GDM1 (cell line): ENCODE measurements at regions not wholly inside any gene's neighbourhood (a gene's known extent, or its start where the extent isn't known, plus 50 kb on each side); places are given as distances from the start of the nearest gene placed in this dataset.

ENCODE experiments used
- DNase-seq: peaks from one replicate; lab custom pipeline; 2025; lab: John Stamatoyannopoulos, UW

DNA sequence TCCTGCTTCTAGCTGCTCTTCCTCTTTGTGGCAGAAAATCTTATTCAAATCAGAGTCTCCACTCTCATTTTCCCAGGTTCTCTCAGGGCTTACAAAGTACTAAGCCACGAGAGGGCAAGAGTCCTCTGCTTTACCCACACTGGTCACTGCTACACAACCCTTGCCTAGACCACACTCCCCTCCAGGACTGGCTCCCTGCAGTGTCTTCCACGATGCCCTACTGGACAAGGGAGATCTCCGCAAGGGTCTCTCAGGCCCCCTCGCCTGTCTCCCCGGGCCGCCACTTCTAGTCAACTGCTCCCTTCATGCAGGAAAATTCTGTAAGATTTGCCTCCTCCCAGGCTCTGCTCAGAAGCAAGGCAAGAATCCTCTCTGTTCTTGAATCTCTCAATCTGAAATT, 319.6 kb downstream of the RRAGC start:
- DNase-seq, result no peak

DNA sequence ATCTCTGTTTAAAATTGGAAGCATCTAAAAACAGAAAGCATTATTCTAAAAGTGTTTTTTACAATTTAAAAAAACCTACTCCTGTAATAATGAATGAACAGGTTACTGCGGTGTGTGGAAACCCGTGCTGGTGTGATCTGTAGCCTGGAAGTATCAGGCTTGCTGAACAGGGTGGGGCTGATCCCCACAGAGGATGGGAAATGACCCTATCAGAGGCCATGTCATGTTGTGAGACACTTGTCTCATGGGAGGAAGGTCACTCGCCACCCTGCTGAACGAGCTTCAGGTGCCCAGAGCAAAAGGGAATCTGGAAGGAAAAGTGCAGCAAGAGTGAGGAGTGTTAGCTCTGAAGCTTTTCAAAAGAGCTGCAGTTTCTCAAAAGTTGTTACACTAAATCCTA, 320.7 kb downstream of the RRAGC start:
- DNase-seq, result no peak

DNA sequence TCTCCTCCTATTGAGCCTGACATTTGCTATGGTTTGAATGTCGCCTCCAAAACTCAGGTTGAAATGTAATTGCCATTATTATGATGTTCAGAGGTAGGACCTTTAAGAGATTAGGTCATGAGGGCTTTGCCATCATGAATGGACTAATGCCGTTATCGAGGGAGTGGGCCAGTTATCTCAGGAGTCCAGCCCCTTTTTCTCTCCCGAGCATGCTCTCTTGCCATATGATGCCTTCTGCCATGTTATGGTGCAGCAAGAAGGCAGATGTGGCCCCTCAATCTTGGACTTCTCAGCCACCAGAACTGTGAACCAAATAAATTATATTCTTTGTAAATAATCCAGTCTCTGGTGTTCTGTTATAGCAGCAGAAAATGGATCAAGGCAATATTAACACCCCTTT, 323.5 kb downstream of the RRAGC start:
- no peak for DNase-seq

DNA sequence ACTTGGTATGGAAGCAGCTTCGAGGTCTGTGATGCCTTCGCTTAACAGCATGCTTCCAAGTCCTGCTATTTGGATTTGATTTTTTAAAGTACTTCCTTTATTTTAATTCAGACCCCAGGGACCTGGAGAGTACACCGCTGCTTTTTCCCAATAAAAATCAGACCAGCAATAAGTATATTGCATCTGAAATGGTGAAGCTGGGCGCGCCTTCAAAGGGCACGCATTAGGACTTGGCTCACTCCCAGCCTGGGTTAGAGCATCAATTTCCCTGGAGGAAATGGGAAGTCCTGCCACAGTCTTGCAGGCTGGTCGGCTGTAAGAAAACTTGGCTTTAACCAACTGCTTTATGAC, 325.1 kb downstream of the RRAGC start:
- DNase-seq, result no peak

DNA sequence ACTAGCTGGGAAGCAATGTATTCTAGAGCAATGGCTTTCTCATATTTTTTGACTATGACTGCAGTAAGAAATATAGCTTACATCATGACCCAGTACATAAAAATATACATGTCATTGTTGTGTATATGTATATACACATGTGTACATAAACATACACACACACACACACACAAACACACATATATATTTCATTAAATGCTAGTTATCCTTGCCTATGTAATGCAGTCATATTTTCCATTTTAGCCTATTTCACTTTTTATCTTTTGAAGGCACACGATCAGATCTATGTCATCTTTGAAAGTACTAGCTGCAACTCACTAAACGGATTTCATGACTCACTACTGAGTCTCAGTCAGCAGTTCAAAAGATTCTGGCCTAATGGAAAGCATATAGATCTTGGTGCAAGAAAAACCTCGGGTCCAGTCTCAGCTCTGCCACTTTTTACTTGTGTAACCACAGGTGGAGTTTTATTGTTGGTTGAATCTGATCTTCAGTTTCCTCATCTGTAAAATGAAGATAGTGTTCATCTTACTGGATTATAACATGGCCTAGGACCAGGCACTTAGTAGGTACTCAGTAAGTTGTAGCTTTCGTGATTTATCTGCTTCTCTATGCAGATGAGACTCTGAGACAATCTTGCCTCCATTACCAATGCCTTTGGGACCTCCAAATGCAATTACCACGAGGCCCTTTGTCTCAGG, 325.6 kb downstream of the RRAGC start:
- DNase-seq, result no peak

DNA sequence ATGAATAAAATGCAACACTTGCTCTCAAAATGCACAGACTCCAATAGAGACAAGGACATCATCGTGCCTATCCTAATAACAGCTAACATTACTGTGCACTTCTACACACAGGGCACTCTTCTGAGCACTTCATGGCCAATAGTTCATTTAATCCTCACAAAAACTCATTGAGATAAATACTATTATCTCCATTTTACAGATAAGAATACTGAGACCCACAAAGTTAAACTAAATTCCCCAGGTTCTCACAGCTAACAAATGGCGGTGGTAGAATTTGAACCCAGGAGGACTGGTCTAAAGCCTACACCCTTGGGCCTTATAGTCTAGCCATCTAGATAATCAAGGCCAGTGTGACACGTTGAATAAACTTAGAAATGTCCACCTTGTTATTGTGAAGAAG, 328.6 kb downstream of the RRAGC start:
- no peak for DNase-seq

DNA sequence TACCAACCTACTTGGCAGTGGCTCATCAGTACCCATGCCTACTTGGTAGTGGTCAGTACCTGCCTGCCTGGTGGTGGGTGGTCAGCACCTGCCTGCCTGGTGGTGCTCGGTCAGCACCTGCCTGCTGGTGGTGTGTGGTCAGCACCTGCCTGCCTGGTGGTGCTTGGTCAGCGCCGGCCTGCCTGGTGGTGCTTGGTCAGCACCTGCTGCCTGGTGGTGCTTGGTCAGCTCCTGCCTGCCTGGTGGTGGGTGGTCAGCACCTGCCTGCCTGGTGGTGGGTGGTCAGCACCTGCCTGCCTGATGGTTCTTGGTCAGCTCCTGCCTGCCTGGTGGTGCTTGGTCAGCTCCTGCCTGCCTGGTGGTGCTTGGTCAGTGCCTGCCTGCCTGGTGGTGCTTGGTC, 329.6 kb downstream of the RRAGC start:
- no peak for DNase-seq

DNA sequence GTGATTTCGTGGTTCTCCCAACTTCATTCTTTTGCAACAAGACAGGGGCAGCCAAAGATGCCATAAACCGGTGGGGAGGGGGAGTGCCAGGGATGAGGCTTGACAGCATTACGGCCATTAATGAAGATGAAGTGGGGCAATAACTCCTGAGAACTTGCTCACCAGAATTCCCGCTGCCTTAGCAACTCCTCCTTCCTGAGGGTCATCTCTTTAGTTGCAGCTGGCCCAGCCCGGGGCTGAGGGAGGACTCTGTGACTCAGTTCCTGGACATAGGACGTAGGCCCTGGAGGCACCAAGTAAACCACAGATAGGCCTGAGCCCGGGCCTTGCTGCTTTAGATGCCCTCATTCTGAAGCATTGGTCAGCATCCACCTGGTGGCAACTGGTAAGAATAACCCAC, 330.2 kb downstream of the RRAGC start:
- DNase-seq, result no peak

DNA sequence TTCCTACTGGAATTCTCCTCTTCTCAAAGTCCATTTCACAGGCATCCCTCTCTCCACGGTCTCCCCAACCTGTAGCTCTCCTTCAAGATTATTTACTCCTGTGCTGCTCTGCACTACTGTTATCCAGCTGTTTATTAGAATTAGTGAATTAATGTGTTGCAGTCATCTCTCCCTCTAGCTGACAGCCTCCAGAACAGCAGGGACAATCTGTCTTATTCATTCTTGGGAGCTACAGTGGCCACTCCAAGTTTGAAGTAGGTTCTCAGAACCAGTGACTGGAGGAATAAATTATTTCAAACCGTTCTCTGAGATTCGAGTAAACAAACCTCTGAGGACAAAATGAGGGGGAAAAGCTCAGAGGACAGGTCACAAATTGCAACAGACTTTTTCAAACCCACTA, 330.9 kb downstream of the RRAGC start:
- DNase-seq, result no peak

DNA sequence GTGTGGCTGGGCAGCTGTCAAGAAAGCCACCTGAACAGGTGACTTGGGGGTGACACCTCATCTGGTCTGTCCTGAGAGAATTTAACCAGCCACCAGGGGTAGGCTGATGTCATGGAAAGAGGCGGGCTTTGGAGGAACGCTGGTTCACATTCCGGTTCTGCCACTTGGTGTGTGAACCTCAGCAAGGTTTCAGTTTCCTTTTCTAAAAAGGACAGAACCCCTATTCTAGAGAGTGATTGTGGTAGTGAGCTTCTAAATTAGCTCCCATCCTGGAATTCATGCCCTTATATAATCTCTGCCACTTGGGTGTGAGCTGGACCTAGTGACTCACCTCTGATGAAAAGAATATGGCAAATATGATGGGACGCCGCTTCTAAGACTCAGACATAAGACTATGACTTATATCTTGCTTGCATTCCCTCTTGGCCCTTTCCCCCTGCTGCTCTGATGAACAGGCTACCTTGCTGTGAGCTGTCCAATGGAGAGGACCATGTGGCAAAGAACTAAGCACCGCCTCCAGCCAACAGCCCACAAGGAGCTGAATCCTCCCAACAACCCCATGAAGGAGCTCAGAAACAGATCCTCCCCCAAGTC, 332.1 kb downstream of the RRAGC start:
- no peak for DNase-seq

DNA sequence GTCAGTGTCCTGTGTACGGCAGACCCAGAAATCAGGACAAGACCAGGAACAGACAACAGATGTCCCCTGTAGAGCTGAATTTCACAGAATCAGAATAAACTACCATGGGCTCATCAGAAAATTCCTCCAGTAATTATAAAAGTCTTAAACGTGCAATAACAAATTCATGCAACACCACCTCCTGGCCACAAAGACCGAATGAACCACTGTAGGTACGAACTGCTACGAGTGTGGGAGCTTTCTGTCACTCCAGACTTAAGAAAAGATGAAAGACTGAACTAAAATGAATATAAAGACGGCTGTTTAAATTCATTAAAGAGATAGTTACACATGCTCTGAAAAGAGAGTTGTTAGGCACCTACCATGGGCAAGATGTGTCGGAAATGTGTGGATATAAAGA, 333.5 kb downstream of the RRAGC start:
- no peak for DNase-seq

DNA sequence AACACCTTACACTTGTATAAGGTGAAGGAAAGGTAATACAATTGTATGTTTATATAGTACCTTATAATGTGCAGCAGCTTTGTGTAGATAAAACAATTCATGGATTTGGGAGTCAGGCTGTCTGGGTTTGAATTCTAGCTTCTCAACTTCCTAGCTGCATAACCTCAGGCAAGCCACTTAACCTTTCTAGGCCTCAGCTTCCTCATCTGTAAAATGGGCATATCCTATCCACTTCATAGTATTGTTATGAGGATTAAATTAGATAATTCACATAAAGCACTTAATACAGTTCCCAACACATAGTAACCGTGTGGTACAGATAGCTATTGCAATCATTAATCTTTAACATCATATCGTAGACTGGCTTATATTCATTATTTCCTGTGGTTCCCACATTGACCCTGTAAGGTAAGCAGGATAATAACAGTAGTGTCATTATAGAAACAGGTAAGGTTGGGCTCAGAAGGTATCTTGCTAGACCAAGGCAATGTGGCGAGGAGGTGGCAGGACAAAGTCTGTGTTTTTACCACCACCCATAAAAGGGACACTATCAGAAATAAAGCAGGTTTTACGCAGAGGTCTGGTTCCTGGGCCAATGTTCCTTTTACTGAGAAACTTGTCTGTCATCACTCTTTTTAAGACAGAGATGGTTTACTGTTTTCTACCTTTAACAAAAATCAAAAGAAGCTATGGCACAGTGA, 334.1 kb downstream of the RRAGC start:
- no peak for DNase-seq

DNA sequence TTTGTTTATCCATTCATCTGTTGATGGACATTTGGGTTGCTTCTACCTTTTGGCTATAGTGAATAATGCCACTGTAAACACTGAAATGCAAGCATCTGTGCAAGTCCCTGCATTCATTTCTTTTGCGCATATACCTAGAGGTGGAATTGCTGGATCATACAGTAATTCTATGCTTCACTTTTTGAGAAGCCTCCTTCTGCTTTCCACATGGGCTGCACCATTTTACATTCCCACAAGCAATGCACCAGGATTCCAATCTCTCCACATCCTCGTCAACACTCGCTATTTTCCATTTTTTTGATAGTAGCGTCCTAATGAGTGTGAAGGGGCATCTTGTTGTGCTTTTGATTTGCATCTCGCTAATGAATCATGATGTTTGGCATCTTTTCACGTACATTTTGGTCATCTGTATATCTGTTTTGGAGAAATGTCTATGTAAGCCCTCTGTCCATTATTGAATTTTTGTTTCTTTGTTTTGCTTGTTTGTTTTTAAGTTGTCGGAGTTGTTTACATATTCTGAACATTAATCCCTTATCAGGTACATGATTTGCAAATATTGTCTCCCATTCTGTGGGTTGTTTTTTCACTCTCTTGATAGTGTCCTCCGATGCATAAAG, 335.4 kb downstream of the RRAGC start:
- no peak for DNase-seq

DNA sequence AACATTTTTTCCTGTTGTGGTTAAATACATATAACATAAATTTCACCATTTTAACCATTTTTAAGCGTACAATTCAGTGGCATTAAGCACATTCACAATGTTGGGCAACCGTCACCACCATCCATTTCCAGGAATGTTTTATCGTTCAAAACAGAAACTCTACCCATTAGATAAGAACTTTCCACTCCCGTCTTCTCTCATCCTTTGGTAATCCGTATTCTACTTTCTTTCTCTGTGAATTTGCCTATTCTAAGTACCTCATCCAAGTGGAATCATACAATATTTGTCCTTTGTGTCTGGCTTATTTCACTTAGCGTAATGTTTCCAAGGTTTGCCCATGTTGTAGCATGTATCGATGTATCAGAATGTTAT, 336.0 kb downstream of the RRAGC start:
- no peak for DNase-seq

DNA sequence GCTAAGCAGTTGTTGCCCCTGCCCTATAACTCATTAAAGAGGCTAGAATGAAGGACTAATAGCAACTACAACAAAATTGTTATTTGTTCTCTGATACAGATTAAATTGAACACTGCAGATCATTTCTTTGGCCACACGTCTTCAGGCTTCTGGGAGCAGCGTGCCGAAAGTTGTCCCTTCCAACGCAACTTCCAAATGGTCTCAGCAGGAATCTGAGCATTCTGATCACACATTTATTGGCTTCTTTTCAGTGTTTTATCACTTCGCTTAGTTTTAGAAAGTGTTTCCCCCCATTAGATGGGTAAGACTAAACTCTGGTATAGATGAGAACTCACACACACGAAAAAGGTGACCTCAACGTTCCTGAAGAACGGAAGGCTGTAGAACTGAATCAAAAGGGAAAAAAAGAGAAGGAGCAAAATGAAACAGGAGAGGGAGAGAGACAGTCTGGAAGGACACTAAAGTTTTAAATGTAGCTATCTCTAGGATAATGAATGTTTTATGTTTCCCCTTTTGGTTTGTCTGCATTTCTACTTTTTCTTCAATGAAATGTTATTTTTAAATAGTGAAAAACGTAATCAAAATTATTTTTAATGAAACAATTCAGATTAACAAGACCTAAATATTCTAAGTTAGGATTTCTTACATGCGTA, 336.5 kb downstream of the RRAGC start:
- no peak for DNase-seq

DNA sequence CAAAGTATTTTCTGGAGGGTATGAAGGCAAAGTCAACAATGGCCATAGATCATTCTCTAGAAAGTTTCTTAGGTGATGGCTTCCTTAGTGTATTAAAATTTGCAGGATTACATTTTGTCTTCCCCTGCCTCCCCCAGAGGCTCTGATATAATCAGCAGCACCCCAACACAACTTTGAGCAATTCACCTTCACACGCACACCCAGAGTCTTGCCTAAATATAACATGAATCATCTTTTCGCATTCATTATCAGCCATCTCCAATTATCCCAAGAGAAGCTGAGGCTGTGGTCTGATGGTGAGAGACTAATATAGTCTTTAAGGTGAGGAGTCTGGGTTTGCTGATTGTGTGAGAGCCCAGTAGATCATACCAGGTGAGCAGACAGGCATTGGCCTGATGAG, 343.0 kb downstream of the RRAGC start:
- no peak for DNase-seq

DNA sequence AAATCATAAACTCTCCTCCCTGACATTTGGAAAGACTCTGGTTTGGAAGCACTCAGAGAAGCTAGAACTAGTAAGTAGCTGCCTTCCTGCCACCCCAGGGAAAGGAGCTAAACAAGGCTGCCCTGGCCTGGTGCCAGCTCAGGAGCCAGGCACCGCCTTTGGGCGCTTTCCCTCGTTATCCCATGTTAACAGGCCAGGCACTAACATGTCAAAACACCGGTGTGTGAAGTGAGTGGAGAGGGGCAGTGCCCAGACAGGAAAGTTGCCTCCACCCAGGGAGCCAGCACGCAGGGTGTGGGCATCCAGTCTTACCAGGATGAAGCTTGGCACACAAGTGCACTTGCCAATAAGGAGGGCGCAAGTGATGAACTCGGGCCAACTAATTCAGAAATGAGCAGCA, 346.8 kb downstream of the RRAGC start:
- no peak for DNase-seq

DNA sequence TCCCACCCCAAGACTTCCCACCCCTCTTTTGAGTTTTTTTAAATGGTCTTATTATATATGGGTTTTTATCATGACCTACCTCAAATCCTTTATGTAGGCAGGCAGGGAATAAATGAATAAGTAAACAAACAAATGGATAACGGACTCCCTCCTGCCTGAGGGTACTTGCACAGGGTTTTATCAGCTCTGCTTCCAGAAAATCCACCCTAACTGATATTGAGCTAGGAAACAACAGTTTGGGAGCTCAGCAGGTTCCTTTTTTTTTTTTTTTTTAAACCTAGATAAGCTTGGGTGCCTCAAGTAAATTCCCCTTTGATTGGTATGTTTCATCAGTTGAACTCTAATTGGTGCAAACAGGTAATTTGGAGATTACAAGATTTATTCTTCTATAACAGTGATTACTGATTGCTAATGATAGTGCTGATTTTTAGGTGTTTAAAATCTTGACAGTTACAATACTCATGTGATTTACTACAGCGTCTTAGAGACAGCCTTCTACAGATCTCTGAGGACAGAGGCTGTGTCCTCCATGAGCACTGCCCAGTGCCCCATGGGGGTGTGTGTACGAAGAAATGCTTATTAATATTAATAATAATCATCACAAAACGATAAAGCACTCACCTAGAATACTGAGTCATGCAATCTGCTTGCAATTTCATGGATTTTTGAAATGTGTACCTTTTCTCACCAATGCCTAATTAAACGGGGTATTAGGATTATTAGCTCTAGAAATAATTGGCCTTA, 347.4 kb downstream of the RRAGC start:
- DNase-seq, result no peak

DNA sequence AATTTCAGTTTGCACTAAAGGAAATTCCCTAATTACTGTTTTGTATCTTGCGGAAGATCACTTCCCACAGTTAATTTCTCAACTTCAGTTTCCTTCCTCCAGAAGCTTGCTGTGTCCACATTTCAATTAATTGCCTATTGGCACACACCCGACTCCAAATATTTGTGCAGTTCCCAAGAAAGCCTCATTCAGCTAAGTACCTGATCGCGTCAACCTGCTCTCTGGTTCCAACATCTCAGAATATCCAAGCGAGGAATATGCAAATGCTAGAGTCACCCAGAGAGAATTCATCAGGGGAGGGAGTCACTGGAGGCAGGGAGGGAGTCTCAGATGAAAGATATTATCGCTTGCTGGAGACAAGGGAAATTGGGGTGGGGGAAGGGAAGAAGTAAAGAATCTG, 351.3 kb downstream of the RRAGC start:
- DNase-seq, result no peak

DNA sequence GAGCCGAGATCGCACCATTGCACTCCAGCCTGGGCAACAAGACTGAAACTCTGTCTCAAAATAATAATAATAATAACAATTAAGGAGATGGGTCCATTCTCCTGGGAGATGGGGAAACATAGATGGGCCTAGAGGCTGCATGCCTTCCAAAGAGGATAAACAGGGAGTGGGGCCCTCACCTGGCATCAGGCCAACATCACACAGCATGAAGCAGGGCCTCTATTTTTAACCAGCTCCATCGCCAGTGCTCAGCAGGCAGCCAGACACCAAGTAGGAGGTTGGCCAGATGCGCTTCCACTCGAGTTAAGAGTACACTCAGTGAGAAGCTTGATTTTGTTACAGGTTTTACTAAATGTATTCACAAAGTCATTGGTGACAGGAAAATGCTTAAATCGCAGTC, 352.0 kb downstream of the RRAGC start:
- no peak for DNase-seq

DNA sequence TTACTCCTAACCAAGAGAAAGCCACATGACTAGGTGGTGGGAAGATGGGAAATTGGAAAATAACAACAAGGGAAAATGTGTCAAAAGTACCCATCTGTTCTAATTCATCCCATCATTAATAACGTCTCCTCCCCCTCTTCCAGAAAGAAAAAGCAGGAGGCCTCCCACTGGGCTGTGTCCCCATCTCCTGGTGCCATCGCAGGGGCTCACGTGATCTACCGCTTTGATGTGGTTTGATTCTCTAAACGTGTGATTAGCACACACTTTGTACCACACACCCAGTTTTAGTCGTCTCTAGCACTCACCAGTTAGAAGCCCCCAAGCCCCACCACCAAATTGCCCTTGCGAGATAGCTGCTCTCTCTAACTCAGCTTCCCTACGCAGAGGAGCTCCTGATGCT, 353.6 kb downstream of the RRAGC start:
- DNase-seq, result no peak

DNA sequence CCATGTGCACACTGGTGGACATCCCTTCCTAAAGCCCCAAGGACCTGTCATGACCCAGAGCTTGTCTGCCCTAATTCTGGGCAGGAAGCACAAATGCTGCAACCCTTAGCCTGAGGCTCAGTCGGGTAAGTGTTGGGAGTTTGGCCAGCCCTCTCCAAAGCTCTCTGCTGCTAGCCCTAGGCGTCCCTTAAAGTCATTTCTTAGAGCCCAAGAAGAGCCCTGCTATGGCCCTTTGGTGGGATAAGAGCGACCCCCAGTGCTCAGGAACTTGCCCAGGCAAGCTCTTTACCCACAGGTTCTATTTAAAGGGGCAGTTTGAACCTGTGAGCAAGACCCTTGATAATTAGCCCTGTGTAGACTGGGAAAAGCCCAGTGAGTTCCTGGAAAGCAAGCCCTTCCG, 356.8 kb downstream of the RRAGC start:
- DNase-seq, result no peak
